Activated CD4-positive, alpha-beta T cell treated with anti-CD3 and anti-CD28 coated beads, Interleukin-2, amount 10 ng/mL, durations not matched to agents 24 days and 14 days (primary cell): ENCODE measurements at regions not wholly inside any gene's neighbourhood (a gene's known extent, or its start where the extent isn't known, plus 50 kb on each side); places are given as distances from the start of the nearest gene placed in this dataset.
"Not testable (repeated sequence)": the region's sequence is repeated elsewhere in the genome, so short reads cannot be mapped to it uniquely, and the experiment has no call there.

Source experiments
- DNase-seq: peaks from one replicate; pipeline ENCODE4 v3.0.0; 2022
- H3K27ac Mint-ChIP-seq: one replicate; pipeline ENCODE4 v1.8.0; 2022; ENCODE audit warnings: mild to moderate bottlenecking, mixed read lengths
- H3K27me3 Mint-ChIP-seq: one replicate; pipeline ENCODE4 v1.8.0; 2022; ENCODE audit warnings: mixed read lengths
- H3K36me3 Mint-ChIP-seq: one replicate; pipeline ENCODE4 v1.8.0; 2022; ENCODE audit warnings: low read depth, mild to moderate bottlenecking, mixed read lengths
- H3K4me1 Mint-ChIP-seq: one replicate; pipeline ENCODE4 v1.8.0; 2021; ENCODE audit warnings: mixed read lengths
- H3K4me3 Mint-ChIP-seq: one replicate; pipeline ENCODE4 v1.8.0; 2022; ENCODE audit warnings: mild to moderate bottlenecking, moderate library complexity, mixed read lengths
- H3K9me3 Mint-ChIP-seq: one replicate; pipeline ENCODE4 v1.8.0; 2021; ENCODE audit warnings: mixed read lengths
- intact Hi-C: fragments of 100-400 bp; cut with micrococcal nuclease; formaldehyde crosslinking; loops from one replicate; pipeline ENCODE4 v1.15.1; 2023

DNA sequence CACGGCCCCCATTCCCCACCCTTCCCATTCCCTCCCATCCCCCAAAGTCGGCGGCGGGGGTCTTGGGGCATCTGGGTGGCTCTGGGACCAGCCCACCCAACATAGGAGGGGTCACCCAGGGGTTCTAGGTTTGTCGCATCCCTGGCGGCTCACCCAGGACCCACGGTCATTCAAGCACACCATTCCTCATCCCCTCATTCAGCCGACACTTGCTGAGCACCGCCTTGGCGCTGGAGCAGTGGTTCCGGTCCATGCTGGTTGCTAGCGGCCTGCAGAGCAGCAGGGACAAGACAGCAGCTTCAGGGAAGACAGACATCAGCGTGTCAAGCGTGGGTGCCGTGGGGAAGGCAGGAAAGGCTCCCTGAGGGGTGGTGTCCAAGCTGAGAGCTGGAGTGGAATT lies 50.5 kb upstream of the OTOS start:
- no peak overlapping the region for H3K4me3 Mint-ChIP-seq
- no peaks in the 10 kb centered on the region for H3K4me1 Mint-ChIP-seq
- H3K9me3 Mint-ChIP-seq, result peaks cover 3% of the 10 kb centered on the region
- no peaks in the 10 kb centered on the region for H3K36me3 Mint-ChIP-seq
- no peak for DNase-seq
- intact Hi-C loops, result no loop called here
- peaks cover 5% of the 10 kb centered on the region for H3K27me3 Mint-ChIP-seq
- H3K27ac Mint-ChIP-seq, result no peak overlapping the region

DNA sequence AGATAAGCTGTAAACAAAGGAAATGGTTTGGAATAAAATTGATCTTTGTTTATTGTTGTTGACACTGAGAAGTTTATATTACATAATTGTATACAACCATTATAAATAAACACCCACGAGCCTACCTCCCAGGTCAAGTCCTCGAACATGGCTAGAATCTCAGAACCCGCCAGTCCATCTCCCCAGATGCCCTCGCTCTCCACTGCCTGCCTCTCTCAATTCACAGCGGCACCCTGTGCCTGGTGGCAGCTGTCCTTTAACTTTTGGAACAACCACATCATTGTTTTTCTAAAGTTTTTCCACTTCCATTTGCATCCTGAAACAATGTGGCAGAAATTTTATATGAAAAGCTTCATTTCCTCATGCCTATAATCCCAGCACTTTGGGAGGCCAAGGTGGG lies 52.2 kb upstream of the OTOS start:
- Mint-ChIP-seq H3K27ac (no peak overlapping the region), H3K9me3 (peaks cover 2% of the 10 kb centered on the region), H3K4me3 (no peak overlapping the region)

DNA sequence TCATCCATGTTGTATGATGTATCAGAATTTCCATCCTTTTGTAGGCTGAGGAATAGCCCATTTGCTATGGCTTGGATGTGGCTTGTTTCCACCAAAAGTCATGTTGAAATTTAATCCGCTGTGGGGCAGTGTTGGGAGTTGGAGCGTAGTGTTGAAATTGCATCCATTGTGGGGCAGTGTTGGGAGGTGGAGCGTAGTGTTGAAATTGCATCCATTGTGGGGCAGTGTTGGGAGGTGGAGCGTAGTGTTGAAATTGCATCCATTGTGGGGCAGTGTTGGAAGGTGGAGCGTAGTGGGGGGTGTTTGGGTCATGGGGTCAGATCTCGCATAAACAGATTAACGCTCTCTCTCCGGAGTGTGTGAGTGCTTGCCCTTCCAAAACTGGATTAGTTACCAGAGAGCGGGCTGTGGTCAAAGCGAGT lies 53.9 kb upstream of the OTOS start:
- H3K36me3 Mint-ChIP-seq, H3K4me3 Mint-ChIP-seq, H3K9me3 Mint-ChIP-seq, H3K27ac Mint-ChIP-seq, H3K4me1 Mint-ChIP-seq, DNase-seq, H3K27me3 Mint-ChIP-seq, intact Hi-C loops: not testable (repeated sequence)

More for the DNA sequence above, 52.2 kb upstream of the OTOS start:
- Mint-ChIP-seq H3K4me1 (no peaks in the 10 kb centered on the region), H3K36me3 (no peaks in the 10 kb centered on the region), H3K27me3 (peaks cover 4% of the 10 kb centered on the region)
- intact Hi-C loops, result no loop called here
- no peak for DNase-seq

DNA sequence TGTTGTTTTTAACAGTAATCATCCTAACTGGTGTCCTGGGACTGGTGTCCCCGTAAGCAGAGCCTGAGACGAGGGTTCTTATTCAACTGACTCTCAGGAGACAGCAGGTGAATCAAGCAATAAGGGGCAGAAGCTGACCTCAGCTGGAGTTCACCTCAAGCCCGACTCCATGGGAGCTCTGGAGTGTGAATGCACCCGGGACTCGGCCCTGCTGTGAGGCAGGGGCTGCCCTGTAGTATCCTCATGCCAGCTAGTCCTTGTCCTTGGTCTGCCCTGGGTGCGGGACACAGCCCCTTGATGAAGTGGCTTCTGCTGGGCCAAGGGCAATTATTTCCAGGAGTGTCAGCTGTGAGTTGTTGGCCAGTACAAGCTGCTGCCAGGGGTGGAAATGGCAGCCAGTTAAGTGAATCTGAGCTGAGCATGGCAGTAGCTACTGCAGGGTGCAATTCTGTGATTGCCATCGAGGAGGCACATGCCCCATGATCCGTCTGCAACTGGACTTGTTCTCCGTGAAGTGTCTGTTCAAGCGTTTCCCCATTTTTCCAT lies 54.9 kb upstream of the OTOS start:
- Mint-ChIP-seq H3K4me1 (no peaks in the 10 kb centered on the region), H3K27ac (no peak overlapping the region), H3K36me3 (no peaks in the 10 kb centered on the region), H3K9me3 (no peaks in the 10 kb centered on the region), H3K27me3 (peaks cover 4% of the 10 kb centered on the region), H3K4me3 (no peak overlapping the region)
- no peak for DNase-seq
- intact Hi-C loops, result no loop called here

- no peak for DNase-seq
- Mint-ChIP-seq H3K9me3 (no peaks in the 10 kb centered on the region), H3K27ac (no peak overlapping the region), H3K27me3 (peaks cover 12% of the 10 kb centered on the region), H3K4me3 (no peak overlapping the region), H3K36me3 (no peaks in the 10 kb centered on the region), H3K4me1 (no peaks in the 10 kb centered on the region)
- intact Hi-C loops, result no loop called here
These were observed 56.4 kb upstream of the OTOS start for GRCh38 chr2:240196716-240197461.

DNA sequence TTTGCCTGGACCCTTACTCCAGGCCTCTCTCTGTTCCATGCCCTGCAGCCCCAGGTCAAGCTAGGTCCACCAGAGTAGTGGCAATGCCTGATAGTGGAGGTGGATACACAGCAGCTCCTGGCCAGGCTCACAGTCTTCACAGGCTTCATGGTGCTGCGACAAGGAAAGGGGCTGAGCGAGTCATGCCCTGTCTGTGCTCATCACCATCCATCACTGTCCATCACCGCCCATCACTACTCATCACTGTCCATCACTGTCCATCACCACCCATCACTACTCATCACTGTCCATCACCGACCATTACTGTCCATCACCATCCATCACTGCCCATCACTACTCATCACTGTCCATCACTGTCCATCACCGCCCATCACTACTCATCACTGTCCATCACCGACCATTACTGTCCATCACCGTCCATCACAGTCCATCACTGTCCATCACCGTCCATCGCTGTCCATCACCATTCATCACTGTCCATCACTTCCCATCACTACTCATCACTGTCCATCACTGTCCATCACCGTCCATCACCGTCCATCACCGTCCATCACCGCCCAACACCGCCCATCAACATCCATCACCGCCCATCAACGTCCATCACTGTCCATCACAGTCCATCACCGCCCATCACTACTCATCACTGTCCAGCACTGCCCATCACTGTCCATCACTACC lies 57.1 kb upstream of the OTOS start:
- intact Hi-C loops, result no loop called here
- no peak overlapping the region for H3K4me3 Mint-ChIP-seq
- DNase-seq, result no peak
- H3K9me3 Mint-ChIP-seq, result no peaks in the 10 kb centered on the region
- H3K4me1 Mint-ChIP-seq, result no peaks in the 10 kb centered on the region
- no peaks in the 10 kb centered on the region for H3K36me3 Mint-ChIP-seq
- H3K27ac Mint-ChIP-seq, result no peak overlapping the region
- H3K27me3 Mint-ChIP-seq, result peaks cover 12% of the 10 kb centered on the region

DNA sequence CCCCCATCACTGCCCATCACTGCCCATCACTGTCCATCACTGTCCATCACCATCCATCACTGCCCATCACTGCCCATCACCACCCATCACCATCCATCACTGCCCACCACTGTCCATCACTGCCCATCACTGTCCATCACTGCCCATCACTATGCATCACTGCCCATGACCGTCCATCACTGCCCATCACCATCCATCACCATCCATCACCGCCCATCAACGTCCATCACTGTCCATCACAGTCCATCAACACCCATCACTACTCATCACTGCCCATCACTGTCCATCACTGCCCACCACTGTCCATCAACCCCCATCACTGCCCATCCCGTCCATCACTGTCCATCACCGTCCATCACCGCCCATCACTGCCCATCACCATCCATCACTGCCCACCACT lies 57.8 kb upstream of the OTOS start:
- intact Hi-C loops, result no loop called here
- H3K4me3 Mint-ChIP-seq, result no peak overlapping the region
- H3K27ac Mint-ChIP-seq, result no peak overlapping the region
- no peaks in the 10 kb centered on the region for H3K9me3 Mint-ChIP-seq
- DNase-seq, result no peak
- H3K27me3 Mint-ChIP-seq, result peaks cover 17% of the 10 kb centered on the region
- H3K4me1 Mint-ChIP-seq, result no peaks in the 10 kb centered on the region
- H3K36me3 Mint-ChIP-seq, result no peaks in the 10 kb centered on the region

- H3K27ac Mint-ChIP-seq, result no peak overlapping the region
- intact Hi-C loops, result no loop called here
- no peaks in the 10 kb centered on the region for H3K36me3 Mint-ChIP-seq
- no peak overlapping the region for H3K4me3 Mint-ChIP-seq
- H3K9me3 Mint-ChIP-seq, result no peaks in the 10 kb centered on the region
- H3K27me3 Mint-ChIP-seq, result peaks cover 18% of the 10 kb centered on the region
- no peak for DNase-seq
- H3K4me1 Mint-ChIP-seq, result no peaks in the 10 kb centered on the region
These were observed 58.8 kb upstream of the OTOS start for GRCh38 chr2:240199133-240199870.

DNA sequence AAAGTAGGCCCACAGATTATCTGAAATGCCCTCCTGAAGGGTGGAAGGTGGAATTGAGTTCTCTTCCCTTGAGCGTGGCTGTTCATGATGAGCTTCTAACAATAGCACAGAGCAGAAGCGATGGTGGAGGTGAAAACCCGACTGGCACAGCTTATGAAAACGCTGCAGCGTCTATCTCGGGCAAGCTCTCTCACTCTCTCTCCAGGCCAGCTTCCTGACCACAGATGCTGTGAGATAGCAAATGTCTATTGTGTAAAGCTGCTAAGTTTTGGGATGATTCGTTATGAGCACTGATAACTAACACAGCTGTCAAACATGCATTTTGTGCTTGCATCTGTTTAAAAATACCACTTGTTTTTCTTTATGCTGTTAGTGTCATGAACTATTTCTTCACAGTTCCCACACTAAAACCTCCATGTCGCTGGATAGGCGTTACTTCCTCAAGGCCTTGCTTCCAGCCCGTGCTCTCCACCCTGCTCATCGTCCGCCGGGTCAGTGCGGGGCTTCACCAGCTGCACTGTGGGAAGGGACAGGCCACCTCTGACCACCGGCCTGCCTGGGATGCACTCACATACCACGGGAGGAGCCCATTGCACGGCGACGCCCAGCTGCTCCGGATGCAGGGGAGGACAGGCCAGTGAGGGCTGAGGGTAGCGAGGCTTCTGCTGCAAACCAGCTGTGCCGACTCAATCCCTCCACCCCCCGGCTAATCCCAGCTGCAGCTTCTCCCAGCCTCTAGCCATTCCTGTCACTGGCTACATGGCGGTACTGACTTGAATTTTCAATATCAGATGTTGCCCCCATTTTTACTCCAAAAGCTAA lies 60.0 kb upstream of the OTOS start:
- Mint-ChIP-seq H3K4me1 (peaks cover under 1% of the 10 kb centered on the region), H3K9me3 (no peaks in the 10 kb centered on the region), H3K27ac (no peak overlapping the region), H3K27me3 (peaks cover 16% of the 10 kb centered on the region), H3K4me3 (no peak overlapping the region), H3K36me3 (no peaks in the 10 kb centered on the region)
- intact Hi-C loops, result no loop called here
- no peak for DNase-seq

- Mint-ChIP-seq H3K9me3 (no peaks in the 10 kb centered on the region), H3K4me3 (no peak overlapping the region), H3K36me3 (no peaks in the 10 kb centered on the region), H3K4me1 (peaks cover 3% of the 10 kb centered on the region), H3K27ac (no peak overlapping the region), H3K27me3 (peaks cover 16% of the 10 kb centered on the region)
- intact Hi-C loops, result no loop called here
- no peak for DNase-seq
These were observed 61.4 kb upstream of the OTOS start for GRCh38 chr2:240201866-240202265.

GRCh38 chr2:240202586-240202985 lies 62.1 kb upstream of the OTOS start:
- Mint-ChIP-seq H3K4me3 (no peak overlapping the region), H3K4me1 (peaks cover 3% of the 10 kb centered on the region), H3K36me3 (no peaks in the 10 kb centered on the region), H3K27me3 (peaks cover 16% of the 10 kb centered on the region), H3K27ac (no peak overlapping the region), H3K9me3 (no peaks in the 10 kb centered on the region)
- no peak for DNase-seq
- intact Hi-C loops, result no loop called here

DNA sequence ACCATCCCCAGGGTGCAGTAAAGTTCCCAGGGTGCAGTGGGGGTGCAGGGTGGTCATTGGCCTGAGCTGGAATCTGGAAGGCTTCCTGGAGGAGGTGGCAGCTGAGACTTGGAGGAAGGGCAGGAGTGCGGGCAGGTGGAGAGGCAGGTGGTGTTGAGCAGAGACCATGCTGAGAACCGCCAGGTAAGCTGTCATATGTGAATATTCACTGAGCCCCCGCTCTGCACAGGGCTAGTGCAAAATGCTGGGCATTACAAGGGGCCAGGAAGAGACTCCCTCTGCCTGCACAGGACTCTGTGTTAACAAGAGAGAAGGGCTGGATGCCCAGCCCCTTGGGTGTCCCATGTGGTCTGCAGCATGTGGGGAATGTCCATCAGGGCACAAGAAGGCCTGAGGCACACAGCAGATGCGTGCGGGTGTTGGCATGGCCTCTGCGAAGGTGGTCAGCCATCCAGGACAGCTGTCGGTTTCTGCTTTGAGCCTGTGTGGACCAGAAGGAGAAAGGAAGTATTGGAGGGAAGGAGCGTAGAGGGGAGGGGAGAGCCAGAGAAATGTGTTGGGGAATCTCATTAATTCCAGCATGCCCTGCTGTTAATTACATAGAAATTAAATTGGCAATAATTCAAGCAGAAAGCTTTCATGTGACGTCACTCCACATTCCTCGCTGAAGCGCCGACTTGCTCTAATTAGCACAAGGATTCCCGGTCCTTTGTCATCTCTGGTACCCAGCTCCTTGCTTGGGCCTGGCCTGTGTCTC lies 62.8 kb upstream of the OTOS start:
- no peaks in the 10 kb centered on the region for H3K9me3 Mint-ChIP-seq
- DNase-seq, result no peak
- no peaks in the 10 kb centered on the region for H3K36me3 Mint-ChIP-seq
- peaks cover 16% of the 10 kb centered on the region for H3K27me3 Mint-ChIP-seq
- peaks cover 3% of the 10 kb centered on the region for H3K4me1 Mint-ChIP-seq
- H3K4me3 Mint-ChIP-seq, result no peak overlapping the region
- no peak overlapping the region for H3K27ac Mint-ChIP-seq
- intact Hi-C loops, result no loop called here

DNA sequence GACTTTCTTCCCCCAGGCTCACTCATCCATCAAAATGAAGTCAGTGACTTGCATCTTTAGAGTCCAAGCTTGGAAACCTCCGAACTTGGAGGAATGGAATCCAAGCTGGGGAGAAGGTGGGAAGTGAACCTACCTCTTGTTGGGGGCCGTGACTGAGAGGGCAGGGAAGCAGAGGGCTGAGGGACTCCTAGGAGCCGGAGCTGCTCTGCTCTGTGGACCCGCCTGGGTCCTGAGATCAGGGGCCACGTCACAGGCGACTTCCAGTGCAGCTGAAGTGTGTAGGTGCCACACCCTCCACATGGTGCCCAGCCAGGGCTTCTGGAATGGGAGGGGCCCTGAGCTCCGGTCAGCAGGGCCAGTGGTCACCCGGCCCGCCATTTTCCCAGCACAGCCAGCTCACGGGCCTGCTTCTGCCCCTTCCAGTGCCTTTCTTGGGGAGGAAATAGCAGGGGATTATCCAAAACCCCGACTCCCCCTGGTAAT lies 63.4 kb upstream of the OTOS start:
- intact Hi-C loops, result no loop called here
- no peaks in the 10 kb centered on the region for H3K9me3 Mint-ChIP-seq
- peaks cover 3% of the 10 kb centered on the region for H3K4me1 Mint-ChIP-seq
- H3K36me3 Mint-ChIP-seq, result no peaks in the 10 kb centered on the region
- H3K27me3 Mint-ChIP-seq, result peaks cover 16% of the 10 kb centered on the region
- no peak for DNase-seq
- H3K4me3 Mint-ChIP-seq, result no peak overlapping the region
- no peak overlapping the region for H3K27ac Mint-ChIP-seq
